GM12878 (cell line): ENCODE measurements at regions not wholly inside any gene's neighbourhood (a gene's known extent, or its start where the extent isn't known, plus 50 kb on each side); places are given as distances from the start of the nearest gene placed in this dataset.

Experiments
- ATAC-seq: fragments of 200-7000 bp; cut with Tn5 transposase; 3 replicates; pipeline ENCODE4 v1.9.1; 2020; ENCODE audit warnings: mild to moderate bottlenecking, moderate library complexity
- BruUV-seq: library from RNA; stranded (reverse); fragments of 400-500 nt; replicated peaks from 2 replicates; lab custom pipeline; 2021; lab: Mats Ljungman, UMichigan
- CTCF ChIA-PET: fragments of 300-600 bp; sonication (Branson Sonifier 250); formaldehyde crosslinking; extraction: SDS; loops from one replicate; lab custom pipeline; 2021; ENCODE audit warnings: inconsistent platforms; lab: Yijun Ruan, JAX
- POLR2A ChIA-PET: fragments of 350-600 bp; formaldehyde crosslinking; extraction: SDS; loops from one replicate; lab custom pipeline; 2021; ENCODE audit warnings: inconsistent platforms; lab: Charles Lee
- RAD21 ChIA-PET: fragments of 300-600 bp; sonication (Branson Sonifier 250); formaldehyde crosslinking; loops from one replicate; lab custom pipeline; 2023; ENCODE audit warnings: antibody characterized with exemption; ENCODE audit not compliant: unreplicated experiment; lab: Charles Lee
- SMC1A ChIA-PET: fragments of 300-600 bp; sonication (Branson Sonifier 250); formaldehyde crosslinking; loops from one replicate; lab custom pipeline; 2023; ENCODE audit not compliant: unreplicated experiment, uncharacterized antibody; lab: Charles Lee
- DNase-seq: peaks from one replicate; pipeline ENCODE4 v3.0.0-alpha.2; 2011; ENCODE audit warnings: low read depth, low spot score
- FAIRE-seq: peaks from 3 replicates; lab custom pipeline; 2011; peaks lifted over from hg19 to GRCh38; lab: Jason Lieb, UNC
- H2AFZ ChIP-seq: 2 replicates; pipeline ENCODE4 v1.6.0; 2011; ENCODE audit warnings: low read depth, low read length, control low read depth; ENCODE audit not compliant: control insufficient read depth
- H3K27ac ChIP-seq: 2 replicates; pipeline ENCODE4 v1.5.1; 2011; ENCODE audit warnings: control low read depth; ENCODE audit not compliant: control insufficient read depth, insufficient read depth
- H3K27me3 ChIP-seq, 2 experiments: replicated peaks in 1 of 2; 2 replicates each; pipeline versions ENCODE4 v1.6.0 to v1.6.1; 2011; ENCODE audit warnings: low read length in 1 of 2; ENCODE audit not compliant: control insufficient read depth in 2 of 2, insufficient read depth in 2 of 2
- H3K36me3 ChIP-seq, 2 experiments: 2 replicates each; pipeline ENCODE4 v1.5.1; 2011; ENCODE audit warnings: low read length in 1 of 2; ENCODE audit not compliant: control insufficient read depth in 2 of 2, insufficient read depth in 2 of 2
- H3K4me1 ChIP-seq: 2 replicates; pipeline ENCODE4 v1.6.1; 2011; ENCODE audit warnings: mild to moderate bottlenecking, low read length, moderate library complexity, mixed read lengths; ENCODE audit not compliant: control insufficient read depth, insufficient read depth
- H3K4me2 ChIP-seq: 2 replicates; pipeline ENCODE4 v1.6.0; 2011; ENCODE audit warnings: control low read depth; ENCODE audit not compliant: control insufficient read depth, insufficient read depth
- H3K4me3 ChIP-seq: fragments of 200-600 bp; sonication (generic); 2 replicates; pipeline ENCODE4 v1.5.1; 2016
- H3K79me2 ChIP-seq: 2 replicates; pipeline ENCODE4 v1.6.0; 2011; ENCODE audit warnings: low read length; ENCODE audit not compliant: control insufficient read depth, insufficient read depth
- H3K9ac ChIP-seq: 2 replicates; pipeline ENCODE4 v1.8.0; 2011; ENCODE audit warnings: low read length, control low read depth, mixed read lengths; ENCODE audit not compliant: control insufficient read depth, insufficient read depth
- H3K9me3 ChIP-seq: replicated peaks from 3 replicates; pipeline ENCODE4 v1.5.1; 2011; ENCODE audit warnings: mild to moderate bottlenecking, low read length; ENCODE audit not compliant: control insufficient read depth, insufficient read depth
- H4K20me1 ChIP-seq: 2 replicates; pipeline ENCODE4 v1.6.0; 2011; ENCODE audit not compliant: control insufficient read depth, insufficient read depth
- BCL11A ChIP-seq: IDR thresholded peaks from 2 replicates; pipeline ENCODE4 v1.6.1; 2011; ENCODE audit warnings: low read depth, low read length
- CBFB ChIP-seq: IDR thresholded peaks from 2 replicates; pipeline ENCODE4 v1.6.1; 2016; ENCODE audit warnings: antibody characterized with exemption, low read depth
- NBN ChIP-seq: fragments of 450-650 bp; IDR thresholded peaks from 2 replicates; pipeline ENCODE4 v1.6.1; 2016
- NFIC ChIP-seq: IDR thresholded peaks from 2 replicates; pipeline ENCODE4 v1.6.1; 2012; ENCODE audit warnings: low read depth, mild to moderate bottlenecking, inconsistent platforms, low read length, moderate library complexity
- NFYB ChIP-seq: IDR thresholded peaks from 2 replicates; pipeline ENCODE4 v1.6.1; 2011; ENCODE audit warnings: low read depth, mild to moderate bottlenecking, low read length, improper control_type of control experiment, moderate library complexity; ENCODE audit not compliant: insufficient read depth
- POU2F2 ChIP-seq: IDR thresholded peaks from 3 replicates; pipeline ENCODE4 v1.6.1; 2011; ENCODE audit warnings: low read depth, mild to moderate bottlenecking, low read length, borderline replicate concordance
- TBL1XR1 ChIP-seq: IDR thresholded peaks from 2 replicates; pipeline ENCODE4 v1.6.1; 2012; ENCODE audit warnings: low read depth, low read length, improper control_type of control experiment
- ZNF274 ChIP-seq: IDR thresholded peaks from one replicate; pipeline ENCODE4 v1.8.0; 2011; ENCODE audit not compliant: insufficient read length, insufficient read depth
- WGBS: methylation state at CpG from one replicate; pipeline ENCODE4 v1.1.6; 2016; ENCODE audit warnings: low lambda C conversion rate; ENCODE audit not compliant: insufficient replicate concordance, insufficient coverage; ENCODE audit errors: missing lambda C conversion rate; 5-methylcytosine and 5-hydroxymethylcytosine counted together
- in situ Hi-C: fragments of 300-500 bp; cut with MboI; formaldehyde crosslinking; loops from 9 replicates; pipeline ENCODE4 v1.14.3; 2018; ENCODE audit warnings: mixed read lengths
- intact Hi-C: fragments of 100-400 bp; cut with micrococcal nuclease; formaldehyde crosslinking; loops from one replicate; pipeline ENCODE4 v1.14.2; 2022; ENCODE audit not compliant: unreplicated experiment
- TF ChIP-seq, protein P1 (sequence below): fragments of 450-650 bp; IDR thresholded peaks from 2 replicates; pipeline ENCODE4 v1.6.1; 2018; ENCODE audit warnings: borderline replicate concordance, mild to moderate bottlenecking; ENCODE audit not compliant: partially characterized antibody
- TF ChIP-seq, protein P2 (sequence below), 3 experiments: IDR thresholded peaks in 2 of 3; conservative IDR thresholded peaks in 1 of 3; 2 replicates each; pipeline ENCODE4 v1.5.1; 2011; ENCODE audit warnings: low read depth in 3 of 3, low read length in 3 of 3, mild to moderate bottlenecking in 3 of 3, control low read depth in 2 of 3, moderate library complexity in 2 of 3, inconsistent platforms in 1 of 3, mixed read lengths in 1 of 3; ENCODE audit not compliant: control insufficient read depth in 2 of 3, insufficient read depth in 1 of 3; ENCODE audit errors: extremely low read depth in 1 of 3
- TF ChIP-seq, protein P3 (sequence below): IDR thresholded peaks from 2 replicates; pipeline ENCODE4 v1.6.1; 2011; ENCODE audit warnings: low read depth, low read length, improper control_type of control experiment, borderline replicate concordance

DNA sequence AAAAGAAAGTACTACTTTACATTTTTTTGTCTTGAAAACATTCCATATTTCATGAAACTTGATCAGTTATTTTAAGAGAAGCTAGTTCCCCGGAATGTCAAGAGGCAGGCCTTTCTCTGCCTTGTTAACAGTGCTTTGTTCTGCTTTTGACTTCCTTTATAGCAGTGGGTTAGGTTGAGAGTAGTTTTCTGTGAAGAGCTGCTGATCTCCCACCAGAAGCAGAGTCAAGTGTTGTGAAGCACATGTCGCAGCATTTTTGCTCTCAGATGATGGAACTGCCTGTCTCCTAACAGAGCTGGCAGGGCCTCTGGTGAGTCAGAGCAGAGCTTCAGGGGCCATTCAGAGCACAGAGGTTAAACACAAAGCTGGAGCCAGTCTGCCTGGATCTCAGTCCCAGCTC lies 871.8 kb downstream of the SLC4A3 start:
- no peaks in the 10 kb centered on the region for H3K36me3 ChIP-seq
- no peak overlapping the region for H3K4me3 ChIP-seq
- ChIA-PET POLR2A (no interaction called here), CTCF (interaction anchor here (1.2 kb wide), 1 partner anchor 13 kb away, joined by 3 read pairs; no protein-coding TSS in a partner anchor), RAD21 (no interaction called here), SMC1A (interaction anchor here (1.5 kb wide), 1 partner anchor 22 kb away, joined by 3 read pairs; no protein-coding TSS in a partner anchor)
- in situ Hi-C loops = no loop called here
- H3K4me2 ChIP-seq = no peak overlapping the region
- H3K27me3 ChIP-seq = no peaks in the 10 kb centered on the region
- no peaks in the 10 kb centered on the region for H4K20me1 ChIP-seq
- 0% methylated on average over 2 of the region's 2 CpGs for WGBS
- no peak overlapping the region for H3K27ac ChIP-seq
- intact Hi-C loops = no loop called here
- H3K4me1 ChIP-seq = no peaks in the 10 kb centered on the region
- DNase-seq (no peak), ATAC-seq (no peak), FAIRE-seq (no peak)
- TF ChIP-seq, protein P1, sequence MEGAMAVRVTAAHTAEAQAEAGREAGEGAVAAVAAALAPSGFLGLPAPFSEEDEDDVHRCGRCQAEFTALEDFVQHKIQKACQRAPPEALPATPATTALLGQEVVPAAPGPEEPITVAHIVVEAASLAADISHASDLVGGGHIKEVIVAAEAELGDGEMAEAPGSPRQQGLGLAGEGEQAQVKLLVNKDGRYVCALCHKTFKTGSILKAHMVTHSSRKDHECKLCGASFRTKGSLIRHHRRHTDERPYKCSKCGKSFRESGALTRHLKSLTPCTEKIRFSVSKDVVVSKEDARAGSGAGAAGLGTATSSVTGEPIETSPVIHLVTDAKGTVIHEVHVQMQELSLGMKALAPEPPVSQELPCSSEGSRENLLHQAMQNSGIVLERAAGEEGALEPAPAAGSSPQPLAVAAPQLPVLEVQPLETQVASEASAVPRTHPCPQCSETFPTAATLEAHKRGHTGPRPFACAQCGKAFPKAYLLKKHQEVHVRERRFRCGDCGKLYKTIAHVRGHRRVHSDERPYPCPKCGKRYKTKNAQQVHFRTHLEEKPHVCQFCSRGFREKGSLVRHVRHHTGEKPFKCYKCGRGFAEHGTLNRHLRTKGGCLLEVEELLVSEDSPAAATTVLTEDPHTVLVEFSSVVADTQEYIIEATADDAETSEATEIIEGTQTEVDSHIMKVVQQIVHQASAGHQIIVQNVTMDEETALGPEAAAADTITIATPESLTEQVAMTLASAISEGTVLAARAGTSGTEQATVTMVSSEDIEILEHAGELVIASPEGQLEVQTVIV = no peak
- TF ChIP-seq, protein P2, sequence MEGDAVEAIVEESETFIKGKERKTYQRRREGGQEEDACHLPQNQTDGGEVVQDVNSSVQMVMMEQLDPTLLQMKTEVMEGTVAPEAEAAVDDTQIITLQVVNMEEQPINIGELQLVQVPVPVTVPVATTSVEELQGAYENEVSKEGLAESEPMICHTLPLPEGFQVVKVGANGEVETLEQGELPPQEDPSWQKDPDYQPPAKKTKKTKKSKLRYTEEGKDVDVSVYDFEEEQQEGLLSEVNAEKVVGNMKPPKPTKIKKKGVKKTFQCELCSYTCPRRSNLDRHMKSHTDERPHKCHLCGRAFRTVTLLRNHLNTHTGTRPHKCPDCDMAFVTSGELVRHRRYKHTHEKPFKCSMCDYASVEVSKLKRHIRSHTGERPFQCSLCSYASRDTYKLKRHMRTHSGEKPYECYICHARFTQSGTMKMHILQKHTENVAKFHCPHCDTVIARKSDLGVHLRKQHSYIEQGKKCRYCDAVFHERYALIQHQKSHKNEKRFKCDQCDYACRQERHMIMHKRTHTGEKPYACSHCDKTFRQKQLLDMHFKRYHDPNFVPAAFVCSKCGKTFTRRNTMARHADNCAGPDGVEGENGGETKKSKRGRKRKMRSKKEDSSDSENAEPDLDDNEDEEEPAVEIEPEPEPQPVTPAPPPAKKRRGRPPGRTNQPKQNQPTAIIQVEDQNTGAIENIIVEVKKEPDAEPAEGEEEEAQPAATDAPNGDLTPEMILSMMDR (IDR thresholded peaks at IDR 0.05 in 2 of 3, conservative IDR thresholded peaks at IDR 0.05 in 1 of 3; ENCODE audit: control insufficient read depth in 2 of 3, extremely low read depth in 1 of 3, insufficient read depth in 1 of 3, low read depth in 3 of 3, low read length in 3 of 3) = no peak
- no peak for TF ChIP-seq NFIC
- no peak for TF ChIP-seq NBN
- no peak for TF ChIP-seq POU2F2
- TF ChIP-seq BCL11A = no peak
- no peak for TF ChIP-seq CBFB
- TF ChIP-seq TBL1XR1 = no peak
- no peak for TF ChIP-seq NFYB
- TF ChIP-seq ZNF274 = no peak
- TF ChIP-seq, protein P3, sequence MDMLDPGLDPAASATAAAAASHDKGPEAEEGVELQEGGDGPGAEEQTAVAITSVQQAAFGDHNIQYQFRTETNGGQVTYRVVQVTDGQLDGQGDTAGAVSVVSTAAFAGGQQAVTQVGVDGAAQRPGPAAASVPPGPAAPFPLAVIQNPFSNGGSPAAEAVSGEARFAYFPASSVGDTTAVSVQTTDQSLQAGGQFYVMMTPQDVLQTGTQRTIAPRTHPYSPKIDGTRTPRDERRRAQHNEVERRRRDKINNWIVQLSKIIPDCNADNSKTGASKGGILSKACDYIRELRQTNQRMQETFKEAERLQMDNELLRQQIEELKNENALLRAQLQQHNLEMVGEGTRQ = no peak
- H3K9me3 ChIP-seq = no peaks in the 10 kb centered on the region
- no TSS peak for BruUV-seq
- no peaks in the 10 kb centered on the region for H3K79me2 ChIP-seq
- H3K9ac ChIP-seq = no peak overlapping the region
- H2AFZ ChIP-seq = no peak overlapping the region
